OCI-LY1 (cell line): ENCODE measurements at regions not wholly inside any gene's neighbourhood (a gene's known extent, or its start where the extent isn't known, plus 50 kb on each side); places are given as distances from the start of the nearest gene placed in this dataset.

Experiments
- H2AFZ ChIP-seq: fragments of 200-600 bp; sonication (generic), shearing (Covaris generic); 2 replicates; pipeline ENCODE4 v1.6.0; 2014; ENCODE audit warnings: antibody characterized with exemption, mild to moderate bottlenecking, low read length
- H3F3A ChIP-seq: fragments of 200-600 bp; sonication (generic), shearing (Covaris generic); 2 replicates; pipeline ENCODE4 v1.6.0; 2014; ENCODE audit warnings: mild to moderate bottlenecking, antibody characterized with exemption, low read length, moderate library complexity; ENCODE audit not compliant: insufficient read depth
- H3K27ac ChIP-seq: fragments of 200-600 bp; sonication (generic); 2 replicates; pipeline ENCODE4 v1.5.1; 2014; ENCODE audit warnings: low read length, mixed run types, mild to moderate bottlenecking, low read depth; ENCODE audit not compliant: poor library complexity, severe bottlenecking
- H3K27me3 ChIP-seq: fragments of 200-600 bp; sonication (generic); 2 replicates; pipeline ENCODE4 v1.6.0; 2014; ENCODE audit warnings: antibody characterized with exemption, mild to moderate bottlenecking, low read length, moderate library complexity; ENCODE audit not compliant: insufficient read depth
- H3K36me3 ChIP-seq: fragments of 200-600 bp; sonication (generic); 2 replicates; pipeline ENCODE4 v1.6.1; 2014; ENCODE audit warnings: mild to moderate bottlenecking, antibody characterized with exemption, low read length, moderate library complexity, mixed read lengths; ENCODE audit not compliant: insufficient read depth
- H3K4me1 ChIP-seq: fragments of 200-600 bp; sonication (generic); 2 replicates; pipeline ENCODE4 v1.5.1; 2014; ENCODE audit warnings: mild to moderate bottlenecking, low read length, moderate library complexity; ENCODE audit not compliant: insufficient read depth, severe bottlenecking
- H3K4me2 ChIP-seq: fragments of 200-600 bp; sonication (generic), shearing (Covaris generic); 2 replicates; pipeline ENCODE4 v1.6.1; 2014; ENCODE audit warnings: low read length
- H3K4me3 ChIP-seq: fragments of 200-600 bp; sonication (generic); 2 replicates; pipeline ENCODE4 v1.5.1; 2014; ENCODE audit warnings: low read length, low read depth, mild to moderate bottlenecking, mixed read lengths; ENCODE audit not compliant: poor library complexity, severe bottlenecking
- H3K79me2 ChIP-seq: fragments of 200-600 bp; shearing (Covaris generic); 2 replicates; pipeline ENCODE4 v1.6.1; 2016; ENCODE audit warnings: mixed run types, low read length, mixed read lengths; ENCODE audit not compliant: insufficient read depth
- H3K9ac ChIP-seq: fragments of 200-600 bp; sonication (generic), shearing (Covaris generic); 2 replicates; pipeline ENCODE4 v1.6.1; 2014; ENCODE audit warnings: mild to moderate bottlenecking, low read length, mixed read lengths
- H3K9me2 ChIP-seq: fragments of 200-600 bp; sonication (generic), shearing (Covaris generic); 2 replicates; pipeline ENCODE4 v1.6.1; 2014; ENCODE audit warnings: low read depth, mild to moderate bottlenecking, low read length, mixed read lengths
- H3K9me3 ChIP-seq: fragments of 200-600 bp; shearing (Covaris generic); 2 replicates; pipeline ENCODE4 v1.6.1; 2014; ENCODE audit warnings: low read length, mixed read lengths
- H4K20me1 ChIP-seq: fragments of 200-600 bp; sonication (generic), shearing (Covaris generic); 2 replicates; pipeline ENCODE4 v1.6.0; 2016; ENCODE audit warnings: mild to moderate bottlenecking, low read length; ENCODE audit not compliant: insufficient read depth
- EZH2 ChIP-seq: fragments of 200-600 bp; sonication (generic), shearing (Covaris generic); IDR thresholded peaks from 2 replicates; pipeline ENCODE4 v1.8.0; 2017; ENCODE audit warnings: borderline replicate concordance, mixed run types, mild to moderate bottlenecking, antibody characterized with exemption, low read length, moderate library complexity, mixed read lengths
- TF ChIP-seq, protein P1 (sequence below): fragments of 200-600 bp; sonication (generic), shearing (Covaris generic); IDR thresholded peaks from 2 replicates; pipeline ENCODE4 v1.5.1; 2017; ENCODE audit warnings: mild to moderate bottlenecking, antibody characterized with exemption, low read length, moderate library complexity, mixed read lengths

DNA sequence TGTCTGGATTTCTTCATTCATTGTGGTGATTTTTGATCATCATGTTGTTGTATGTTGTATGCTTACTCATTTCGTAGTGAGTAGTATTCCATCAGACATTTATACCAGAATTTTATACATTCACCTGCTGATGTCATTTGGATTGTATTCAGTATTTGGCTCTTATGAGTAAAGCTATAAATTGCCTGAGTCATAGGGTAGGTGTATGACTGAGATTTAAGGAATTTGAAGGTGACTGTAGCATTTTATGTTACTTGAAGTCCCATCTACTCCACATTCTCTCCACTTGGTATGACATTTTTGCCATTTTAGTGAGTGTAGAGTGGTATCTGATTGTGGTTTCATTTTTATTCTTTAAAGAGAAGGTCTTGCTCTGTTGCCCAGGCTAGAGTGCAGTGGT is 548.2 kb downstream of the TBC1D22A start:
- H3K4me1 ChIP-seq = no peaks in the 10 kb centered on the region
- TF ChIP-seq, protein P1, sequence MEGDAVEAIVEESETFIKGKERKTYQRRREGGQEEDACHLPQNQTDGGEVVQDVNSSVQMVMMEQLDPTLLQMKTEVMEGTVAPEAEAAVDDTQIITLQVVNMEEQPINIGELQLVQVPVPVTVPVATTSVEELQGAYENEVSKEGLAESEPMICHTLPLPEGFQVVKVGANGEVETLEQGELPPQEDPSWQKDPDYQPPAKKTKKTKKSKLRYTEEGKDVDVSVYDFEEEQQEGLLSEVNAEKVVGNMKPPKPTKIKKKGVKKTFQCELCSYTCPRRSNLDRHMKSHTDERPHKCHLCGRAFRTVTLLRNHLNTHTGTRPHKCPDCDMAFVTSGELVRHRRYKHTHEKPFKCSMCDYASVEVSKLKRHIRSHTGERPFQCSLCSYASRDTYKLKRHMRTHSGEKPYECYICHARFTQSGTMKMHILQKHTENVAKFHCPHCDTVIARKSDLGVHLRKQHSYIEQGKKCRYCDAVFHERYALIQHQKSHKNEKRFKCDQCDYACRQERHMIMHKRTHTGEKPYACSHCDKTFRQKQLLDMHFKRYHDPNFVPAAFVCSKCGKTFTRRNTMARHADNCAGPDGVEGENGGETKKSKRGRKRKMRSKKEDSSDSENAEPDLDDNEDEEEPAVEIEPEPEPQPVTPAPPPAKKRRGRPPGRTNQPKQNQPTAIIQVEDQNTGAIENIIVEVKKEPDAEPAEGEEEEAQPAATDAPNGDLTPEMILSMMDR = no peak
- no peak for TF ChIP-seq EZH2
- no peak overlapping the region for H3K27ac ChIP-seq
- 0 out of 2 replicates have a peak, but pooled peaks cover 4% of the 10 kb centered on the region for H3K27me3 ChIP-seq
- no peak overlapping the region for H3K4me3 ChIP-seq
- no peak overlapping the region for H3K4me2 ChIP-seq
- H4K20me1 ChIP-seq = no peaks in the 10 kb centered on the region
- H3K9me2 ChIP-seq = no peaks in the 10 kb centered on the region
- no peaks in the 10 kb centered on the region for H3K9me3 ChIP-seq
- H3K79me2 ChIP-seq = no peaks in the 10 kb centered on the region
- no peaks in the 10 kb centered on the region for H3F3A ChIP-seq
- no peak overlapping the region for H3K9ac ChIP-seq
- no peaks in the 10 kb centered on the region for H3K36me3 ChIP-seq
- H2AFZ ChIP-seq = no peak overlapping the region

GRCh38 chr22:47309946-47310345 is 547.5 kb downstream of the TBC1D22A start:
- H3F3A ChIP-seq = no peaks in the 10 kb centered on the region
- H3K79me2 ChIP-seq = no peaks in the 10 kb centered on the region
- no peaks in the 10 kb centered on the region for H3K36me3 ChIP-seq
- no peak overlapping the region for H3K4me3 ChIP-seq
- H2AFZ ChIP-seq = no peak overlapping the region
- H4K20me1 ChIP-seq = no peaks in the 10 kb centered on the region
- no peak overlapping the region for H3K9ac ChIP-seq
- no peaks in the 10 kb centered on the region for H3K4me1 ChIP-seq
- no peaks in the 10 kb centered on the region for H3K9me2 ChIP-seq
- TF ChIP-seq, protein P1 = no peak
- no peak for TF ChIP-seq EZH2
- no peak overlapping the region for H3K27ac ChIP-seq
- no peaks in the 10 kb centered on the region for H3K9me3 ChIP-seq
- H3K4me2 ChIP-seq = no peak overlapping the region
- H3K27me3 ChIP-seq = 0 out of 2 replicates have a peak, but pooled peaks cover 4% of the 10 kb centered on the region

- Histone ChIP-seq H3K9me3 (no peaks in the 10 kb centered on the region), H3K4me1 (no peaks in the 10 kb centered on the region), H3K36me3 (no peaks in the 10 kb centered on the region), H3K79me2 (no peaks in the 10 kb centered on the region), H3K27me3 (0 out of 2 replicates have a peak, but pooled peaks cover 4% of the 10 kb centered on the region), H3K4me3 (no peak overlapping the region), H4K20me1 (no peaks in the 10 kb centered on the region), H3F3A (no peaks in the 10 kb centered on the region), H2AFZ (no peak overlapping the region), H3K9me2 (no peaks in the 10 kb centered on the region), H3K9ac (no peak overlapping the region), H3K27ac (no peak overlapping the region), H3K4me2 (no peak overlapping the region)
- TF ChIP-seq EZH2 = no peak
- TF ChIP-seq, protein P1 = no peak
Measured at GRCh38 chr22:47309476-47309875, 547.0 kb downstream of the TBC1D22A start.
